PC-9 (cell line): ENCODE measurements at regions not wholly inside any gene's neighbourhood (a gene's known extent, or its start where the extent isn't known, plus 50 kb on each side); places are given as distances from the start of the nearest gene placed in this dataset.
A peak's percentile ranks its signal among the peaks of the same experiment; 100 is the strongest.
"Not testable (repeated sequence)": the region's sequence is repeated elsewhere in the genome, so short reads cannot be mapped to it uniquely, and the experiment has no call there.

Source experiments
- BruUV-seq: library from RNA; stranded (reverse); fragments of 400-500 nt; replicated peaks from 2 replicates; lab custom pipeline; 2021; lab: Mats Ljungman, UMichigan
- CTCF ChIA-PET: fragments of 300-600 bp; sonication (Branson Sonifier 250); formaldehyde crosslinking; loops from one replicate; lab custom pipeline; 2022; ENCODE audit warnings: antibody characterized with exemption; lab: Charles Lee
- POLR2A ChIA-PET: fragments of 300-600 bp; sonication (Branson Sonifier 250); formaldehyde crosslinking; loops from one replicate; lab custom pipeline; 2022; ENCODE audit warnings: antibody characterized with exemption; ENCODE audit not compliant: unreplicated experiment; lab: Charles Lee
- DNase-seq, 2 experiments: peaks; one replicate each; pipeline versions ENCODE4 v3.0.0 to v3.0.0-alpha.2; 2015 to 2022; ENCODE audit warnings: mixed read lengths in 1 of 2
- H2AFZ ChIP-seq: fragments of 200-600 bp; sonication (generic); 2 replicates; pipeline ENCODE4 v1.8.1; 2017; ENCODE audit warnings: antibody characterized with exemption
- H3F3A ChIP-seq: fragments of 200-600 bp; sonication (generic); 2 replicates; pipeline ENCODE4 v1.8.1; 2017; ENCODE audit warnings: antibody characterized with exemption, mild to moderate bottlenecking, low read depth; ENCODE audit not compliant: insufficient read depth
- H3K27ac ChIP-seq: fragments of 200-600 bp; sonication (generic); 2 replicates; pipeline ENCODE4 v1.6.1; 2016; ENCODE audit warnings: mixed run types
- H3K27me3 ChIP-seq: fragments of 200-600 bp; sonication (generic); 2 replicates; pipeline ENCODE4 v1.6.1; 2016; ENCODE audit warnings: low read depth, mixed run types; ENCODE audit not compliant: insufficient read depth
- H3K36me3 ChIP-seq: fragments of 200-600 bp; sonication (generic); 2 replicates; pipeline ENCODE4 v1.6.1; 2016; ENCODE audit warnings: low read depth, mixed run types
- H3K4me1 ChIP-seq: fragments of 200-600 bp; sonication (generic); replicated peaks from 2 replicates; pipeline ENCODE4 v1.6.1; 2016; ENCODE audit warnings: mixed run types; ENCODE audit not compliant: insufficient read depth
- H3K4me2 ChIP-seq: fragments of 200-600 bp; sonication (generic); 2 replicates; pipeline ENCODE4 v1.6.1; 2017; ENCODE audit warnings: mixed run types
- H3K4me3 ChIP-seq: fragments of 200-600 bp; sonication (generic); 2 replicates; pipeline ENCODE4 v1.6.1; 2016; ENCODE audit warnings: mixed run types
- H3K79me2 ChIP-seq: fragments of 200-600 bp; sonication (generic); 2 replicates; pipeline ENCODE4 v1.6.1; 2017; ENCODE audit warnings: low read depth, mixed run types
- H3K9me2 ChIP-seq: fragments of 200-600 bp; sonication (generic); 2 replicates; pipeline ENCODE4 v1.8.1; 2017; ENCODE audit warnings: mild to moderate bottlenecking; ENCODE audit not compliant: insufficient read depth
- H3K9me3 ChIP-seq: fragments of 200-600 bp; sonication (generic); 2 replicates; pipeline ENCODE4 v1.8.1; 2016; ENCODE audit warnings: low read depth; ENCODE audit not compliant: insufficient read depth
- H4K20me1 ChIP-seq: fragments of 200-600 bp; sonication (generic); 2 replicates; pipeline ENCODE4 v1.8.1; 2017; ENCODE audit not compliant: insufficient read depth
- EZH2 ChIP-seq: fragments of 200-600 bp; sonication (generic); IDR thresholded peaks from 2 replicates; pipeline ENCODE4 v1.8.0; 2017; ENCODE audit warnings: antibody characterized with exemption, low read depth
- intact Hi-C: fragments of 100-400 bp; cut with micrococcal nuclease; formaldehyde crosslinking; loops from one replicate; pipeline ENCODE4 v1.10.0; 2022; ENCODE audit not compliant: unreplicated experiment
- TF ChIP-seq, protein P1 (sequence below): fragments of 200-600 bp; sonication (generic); conservative IDR thresholded peaks from 2 replicates; pipeline ENCODE4 v1.6.1; 2017; ENCODE audit warnings: mixed run types, antibody characterized with exemption, mild to moderate bottlenecking, moderate library complexity

DNA sequence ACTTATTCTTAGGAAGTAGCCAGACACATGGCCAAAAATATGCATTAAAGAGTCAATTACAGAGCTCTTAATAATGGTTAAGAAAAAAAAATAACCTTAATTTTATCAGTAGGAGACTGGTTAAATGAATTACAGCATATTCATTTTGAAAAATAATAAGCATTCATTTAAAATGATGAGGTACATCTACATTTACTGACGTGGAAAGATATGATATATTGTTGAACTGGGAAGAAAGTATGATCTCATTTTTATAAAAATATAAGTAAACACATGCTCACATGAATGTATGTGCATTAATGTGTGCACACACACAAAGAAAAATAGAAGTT lies 250.3 kb downstream of the ENC1 start:
- ChIA-PET CTCF (no interaction called here), POLR2A (interaction anchor here (0.8 kb wide), 1 partner anchor 148 kb away, joined by 4 read pairs; no protein-coding TSS in a partner anchor)
- Histone ChIP-seq H3K36me3 (no peaks in the 10 kb centered on the region), H2AFZ (no peak overlapping the region), H3K4me2 (no peak overlapping the region), H3K4me3 (no peak overlapping the region), H4K20me1 (no peaks in the 10 kb centered on the region), H3K27ac (no peak overlapping the region), H3K4me1 (peaks cover 55% of the 10 kb centered on the region), H3K79me2 (0 out of 2 replicates have a peak, but pooled peaks cover 8% of the 10 kb centered on the region), H3K9me3 (no peaks in the 10 kb centered on the region), H3K9me2 (no peaks in the 10 kb centered on the region), H3K27me3 (no peaks in the 10 kb centered on the region), H3F3A (peaks cover 44% of the 10 kb centered on the region)
- no TSS peak for BruUV-seq
- intact Hi-C loops, result loop anchor here (10.0 kb wide), 1 partner anchor 405 kb away; no protein-coding TSS in a partner anchor
- DNase-seq, result no peak
- TF ChIP-seq, protein P1, sequence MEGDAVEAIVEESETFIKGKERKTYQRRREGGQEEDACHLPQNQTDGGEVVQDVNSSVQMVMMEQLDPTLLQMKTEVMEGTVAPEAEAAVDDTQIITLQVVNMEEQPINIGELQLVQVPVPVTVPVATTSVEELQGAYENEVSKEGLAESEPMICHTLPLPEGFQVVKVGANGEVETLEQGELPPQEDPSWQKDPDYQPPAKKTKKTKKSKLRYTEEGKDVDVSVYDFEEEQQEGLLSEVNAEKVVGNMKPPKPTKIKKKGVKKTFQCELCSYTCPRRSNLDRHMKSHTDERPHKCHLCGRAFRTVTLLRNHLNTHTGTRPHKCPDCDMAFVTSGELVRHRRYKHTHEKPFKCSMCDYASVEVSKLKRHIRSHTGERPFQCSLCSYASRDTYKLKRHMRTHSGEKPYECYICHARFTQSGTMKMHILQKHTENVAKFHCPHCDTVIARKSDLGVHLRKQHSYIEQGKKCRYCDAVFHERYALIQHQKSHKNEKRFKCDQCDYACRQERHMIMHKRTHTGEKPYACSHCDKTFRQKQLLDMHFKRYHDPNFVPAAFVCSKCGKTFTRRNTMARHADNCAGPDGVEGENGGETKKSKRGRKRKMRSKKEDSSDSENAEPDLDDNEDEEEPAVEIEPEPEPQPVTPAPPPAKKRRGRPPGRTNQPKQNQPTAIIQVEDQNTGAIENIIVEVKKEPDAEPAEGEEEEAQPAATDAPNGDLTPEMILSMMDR, result no peak
- TF ChIP-seq EZH2, result no peak

DNA sequence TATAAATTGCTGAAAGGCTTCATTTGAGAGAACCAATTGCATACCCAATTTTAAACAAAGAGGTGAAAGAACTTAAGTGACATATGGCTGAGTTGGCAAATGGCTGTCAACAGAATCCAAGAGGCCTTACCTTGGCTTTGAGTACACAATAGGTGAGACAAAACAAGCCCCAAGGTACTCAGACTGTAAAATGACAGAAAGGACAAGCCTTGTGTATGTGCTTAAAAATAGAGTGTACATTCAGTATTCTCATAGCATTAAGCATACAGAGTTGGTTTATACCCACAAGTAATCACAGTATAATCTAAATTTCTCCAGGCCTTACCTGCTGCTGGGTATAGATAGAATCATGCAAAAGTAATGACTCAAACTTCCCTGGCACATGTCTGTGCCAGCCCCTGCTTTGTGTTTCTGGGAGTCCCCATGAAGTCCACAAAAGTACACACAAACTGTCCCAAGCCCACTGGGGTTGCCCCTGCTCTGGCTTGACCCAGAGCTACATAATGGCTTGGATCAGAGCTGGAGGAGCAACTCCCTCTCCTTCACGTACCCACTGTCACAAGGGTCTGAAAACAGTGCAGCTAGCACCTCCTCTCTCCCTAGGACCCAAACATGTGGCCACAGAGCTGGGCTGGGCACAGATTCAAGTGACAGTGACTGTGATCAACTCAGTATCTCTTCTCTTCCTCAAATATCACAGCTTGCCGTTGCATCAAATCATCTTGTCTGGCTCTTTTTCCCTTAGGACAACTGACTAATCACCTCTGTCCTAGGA lies 250.8 kb downstream of the ENC1 start:
- no peak overlapping the region for H3K4me2 ChIP-seq
- ChIA-PET CTCF (interaction anchor here (0.6 kb wide), 1 partner anchor 71 kb away, joined by 3 read pairs; no protein-coding TSS in a partner anchor), POLR2A (no interaction called here)
- BruUV-seq, result no TSS peak
- H3K4me1 ChIP-seq, result peaks cover 55% of the 10 kb centered on the region
- intact Hi-C loops, result loop anchor here (10.0 kb wide), 1 partner anchor 405 kb away; no protein-coding TSS in a partner anchor
- no peak for DNase-seq
- TF ChIP-seq, protein P1, result no peak
- TF ChIP-seq EZH2, result no peak
- no peaks in the 10 kb centered on the region for H4K20me1 ChIP-seq
- H2AFZ ChIP-seq, result no peak overlapping the region
- H3K4me3 ChIP-seq, result no peak overlapping the region
- H3K9me2 ChIP-seq, result no peaks in the 10 kb centered on the region
- peaks cover 43% of the 10 kb centered on the region for H3F3A ChIP-seq
- 0 out of 2 replicates have a peak, but pooled peaks cover 8% of the 10 kb centered on the region for H3K79me2 ChIP-seq
- no peak overlapping the region for H3K27ac ChIP-seq
- H3K27me3 ChIP-seq, result no peaks in the 10 kb centered on the region
- no peaks in the 10 kb centered on the region for H3K36me3 ChIP-seq
- no peaks in the 10 kb centered on the region for H3K9me3 ChIP-seq

DNA sequence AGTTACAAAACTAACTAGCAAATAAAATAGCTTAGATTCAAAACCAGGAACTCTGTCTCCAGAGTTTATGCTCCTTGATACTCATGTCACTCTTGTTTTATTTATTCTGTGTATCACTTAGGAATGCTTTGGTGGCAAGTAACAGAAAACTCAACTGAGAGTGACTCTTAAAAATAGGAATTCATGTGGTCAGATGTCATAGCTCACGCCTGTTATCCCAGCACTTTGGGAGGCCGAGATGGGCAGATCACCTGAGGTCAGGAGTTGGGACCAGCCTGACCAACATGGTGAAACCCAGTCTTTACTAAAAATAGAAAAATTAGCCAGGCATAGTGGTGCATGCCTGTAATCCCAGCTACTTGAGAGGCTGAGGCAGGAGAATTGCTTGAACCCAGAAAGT lies 252.1 kb downstream of the ENC1 start:
- BruUV-seq, H3K9me2 ChIP-seq, H3K4me2 ChIP-seq, H4K20me1 ChIP-seq, H3K4me3 ChIP-seq, intact Hi-C loops, H3K27me3 ChIP-seq, H2AFZ ChIP-seq, H3K36me3 ChIP-seq, H3K9me3 ChIP-seq, H3K27ac ChIP-seq, CTCF ChIA-PET, H3K79me2 ChIP-seq: not testable (repeated sequence)
- Histone ChIP-seq H3F3A (peaks cover 30% of the 10 kb centered on the region), H3K4me1 (peaks cover 55% of the 10 kb centered on the region)
- DNase-seq, result peak in 1 of 2 experiments; percentile 40
- POLR2A ChIA-PET, result interaction anchor here (0.6 kb wide), 1 partner anchor 74 kb away, joined by 3 read pairs; no protein-coding TSS in a partner anchor
